ENCODE measurements at regions not wholly inside any gene's neighbourhood (a gene's known extent, or its start where the extent isn't known, plus 50 kb on each side); places are given as distances from the start of the nearest gene placed in this dataset.

DNA sequence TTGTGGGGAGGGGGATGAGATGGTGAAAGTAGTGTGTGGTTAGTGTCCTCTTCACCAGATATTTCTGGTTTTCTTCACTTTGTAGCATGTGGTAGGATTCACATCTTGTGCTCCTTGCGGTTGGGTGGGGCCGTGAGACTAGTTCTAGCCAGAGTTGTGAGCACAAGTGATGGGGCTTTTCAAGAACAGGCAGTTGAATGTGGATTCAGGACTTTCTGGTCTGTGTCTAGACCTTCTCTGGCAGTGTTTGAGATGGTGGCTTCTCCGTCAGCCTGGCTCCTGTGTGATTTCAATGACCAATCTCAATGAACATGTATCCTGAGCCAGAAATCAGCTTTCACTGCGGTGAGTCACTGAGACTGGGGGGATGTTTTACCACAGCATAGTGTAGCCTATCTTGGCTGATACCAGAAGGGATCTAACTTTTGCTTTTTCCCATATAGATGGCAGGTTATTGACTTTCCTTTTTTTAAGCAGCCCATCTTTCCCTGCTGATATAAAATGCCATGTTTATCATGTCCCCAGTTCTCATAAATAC, 82.6 kb downstream of the RPLP1 start:
- POLR2A ChIA-PET: no interaction called here
- in situ Hi-C loops (cut with HindIII; ENCODE audit: low pct_unique_long_range_greater_than_20kb, low sequenced_read_pairs): no loop called here
- no peak for ATAC-seq

GRCh38 chr15:69535998-69536397, 83.4 kb downstream of the RPLP1 start:
- no peak overlapping the region for H3K4me3 ChIP-seq (ENCODE audit: low read depth in 2 of 2, low read length in 2 of 2)
- no peak overlapping the region for H3K27ac ChIP-seq (ENCODE audit: low read length)
- no peaks in the 10 kb centered on the region for H3K9me3 ChIP-seq (ENCODE audit: control insufficient read depth, insufficient read depth, low read depth, low read length)
- POLR2A ChIA-PET: no interaction called here
- CTCF ChIA-PET: no interaction called here
- H3K4me1 ChIP-seq (ENCODE audit: control insufficient read depth, insufficient read depth, low read length): no peaks in the 10 kb centered on the region
- intact Hi-C loops (cut with micrococcal nuclease; ENCODE audit: unreplicated experiment) (no loop called here), in situ Hi-C loops (cut with HindIII; ENCODE audit: low pct_unique_long_range_greater_than_20kb, low sequenced_read_pairs) (no loop called here)
- no peak for ATAC-seq
- no peaks in the 10 kb centered on the region for H3K27me3 ChIP-seq (ENCODE audit: control insufficient read depth, insufficient read depth, low read length)
- TF ChIP-seq POLR2AphosphoS5 (IDR thresholded peaks at IDR 0.05; ENCODE audit: low read depth, low read length) (no peak), TCF7L2 (IDR thresholded peaks at IDR 0.05; ENCODE audit: low read depth, low read length) (no peak), SIN3A (IDR thresholded peaks at IDR 0.05; ENCODE audit: borderline replicate concordance, insufficient read depth, low read depth, low read length) (no peak), CTCF (IDR thresholded peaks at IDR 0.05) (no peak)
- TF ChIP-seq, protein P1, sequence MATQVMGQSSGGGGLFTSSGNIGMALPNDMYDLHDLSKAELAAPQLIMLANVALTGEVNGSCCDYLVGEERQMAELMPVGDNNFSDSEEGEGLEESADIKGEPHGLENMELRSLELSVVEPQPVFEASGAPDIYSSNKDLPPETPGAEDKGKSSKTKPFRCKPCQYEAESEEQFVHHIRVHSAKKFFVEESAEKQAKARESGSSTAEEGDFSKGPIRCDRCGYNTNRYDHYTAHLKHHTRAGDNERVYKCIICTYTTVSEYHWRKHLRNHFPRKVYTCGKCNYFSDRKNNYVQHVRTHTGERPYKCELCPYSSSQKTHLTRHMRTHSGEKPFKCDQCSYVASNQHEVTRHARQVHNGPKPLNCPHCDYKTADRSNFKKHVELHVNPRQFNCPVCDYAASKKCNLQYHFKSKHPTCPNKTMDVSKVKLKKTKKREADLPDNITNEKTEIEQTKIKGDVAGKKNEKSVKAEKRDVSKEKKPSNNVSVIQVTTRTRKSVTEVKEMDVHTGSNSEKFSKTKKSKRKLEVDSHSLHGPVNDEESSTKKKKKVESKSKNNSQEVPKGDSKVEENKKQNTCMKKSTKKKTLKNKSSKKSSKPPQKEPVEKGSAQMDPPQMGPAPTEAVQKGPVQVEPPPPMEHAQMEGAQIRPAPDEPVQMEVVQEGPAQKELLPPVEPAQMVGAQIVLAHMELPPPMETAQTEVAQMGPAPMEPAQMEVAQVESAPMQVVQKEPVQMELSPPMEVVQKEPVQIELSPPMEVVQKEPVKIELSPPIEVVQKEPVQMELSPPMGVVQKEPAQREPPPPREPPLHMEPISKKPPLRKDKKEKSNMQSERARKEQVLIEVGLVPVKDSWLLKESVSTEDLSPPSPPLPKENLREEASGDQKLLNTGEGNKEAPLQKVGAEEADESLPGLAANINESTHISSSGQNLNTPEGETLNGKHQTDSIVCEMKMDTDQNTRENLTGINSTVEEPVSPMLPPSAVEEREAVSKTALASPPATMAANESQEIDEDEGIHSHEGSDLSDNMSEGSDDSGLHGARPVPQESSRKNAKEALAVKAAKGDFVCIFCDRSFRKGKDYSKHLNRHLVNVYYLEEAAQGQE (IDR thresholded peaks at IDR 0.05; ENCODE audit: insufficient read depth in 1 of 2, low read depth in 2 of 2, low read length in 1 of 2): no peak
- DNase-seq (ENCODE audit: low read depth, low spot score): no peak
- BruUV-seq (replicated peaks): no TSS peak
- H3K36me3 ChIP-seq (ENCODE audit: control insufficient read depth, insufficient read depth, low read length): no peaks in the 10 kb centered on the region

More for the DNA sequence above, 82.6 kb downstream of the RPLP1 start:
- Histone ChIP-seq H3K27ac (ENCODE audit: low read length) (no peak overlapping the region), H3K36me3 (ENCODE audit: control insufficient read depth, insufficient read depth, low read length) (no peaks in the 10 kb centered on the region), H3K4me1 (ENCODE audit: control insufficient read depth, insufficient read depth, low read length) (no peaks in the 10 kb centered on the region; the same call in 1 of the 2 replicates), H3K27me3 (ENCODE audit: control insufficient read depth, insufficient read depth, low read length) (no peaks in the 10 kb centered on the region), H3K4me3 (ENCODE audit: low read depth in 2 of 2, low read length in 2 of 2) (no peak overlapping the region), H3K9me3 (ENCODE audit: control insufficient read depth, insufficient read depth, low read depth, low read length) (no peaks in the 10 kb centered on the region)
- no peak for TF ChIP-seq SIN3A (IDR thresholded peaks at IDR 0.05; ENCODE audit: borderline replicate concordance, insufficient read depth, low read depth, low read length)
- no peak for TF ChIP-seq TCF7L2 (IDR thresholded peaks at IDR 0.05; ENCODE audit: low read depth, low read length)
- TF ChIP-seq, protein P1 (IDR thresholded peaks at IDR 0.05; ENCODE audit: insufficient read depth in 1 of 2, low read depth in 2 of 2, low read length in 1 of 2): no peak
- TF ChIP-seq POLR2AphosphoS5 (IDR thresholded peaks at IDR 0.05; ENCODE audit: low read depth, low read length): no peak
- TF ChIP-seq CTCF (IDR thresholded peaks at IDR 0.05): no peak
- no TSS peak for BruUV-seq (replicated peaks)
- CTCF ChIA-PET: no interaction called here
- intact Hi-C loops (cut with micrococcal nuclease; ENCODE audit: unreplicated experiment): no loop called here
- no peak for DNase-seq (ENCODE audit: low read depth, low spot score)
